ENCODE measurements at regions not wholly inside any gene's neighbourhood (a gene's known extent, or its start where the extent isn't known, plus 50 kb on each side); places are given as distances from the start of the nearest gene placed in this dataset.

GRCh38 chr21:27045281-27045985 lies 78.5 kb upstream of the ADAMTS5 start:
- TF ChIP-seq CTCF (IDR thresholded peaks at IDR 0.05) (no peak), POLR2A (IDR thresholded peaks at IDR 0.05) (no peak), POLR2AphosphoS5 (IDR thresholded peaks at IDR 0.05) (no peak)
